NCI-H748 treated with DMSO at 0.1 percent for 48 hours (cell line): ENCODE measurements at regions not wholly inside any gene's neighbourhood (a gene's known extent, or its start where the extent isn't known, plus 50 kb on each side); places are given as distances from the start of the nearest gene placed in this dataset.

Source experiments
- DNase-seq: peaks from one replicate; lab custom pipeline; 2025; lab: John Stamatoyannopoulos, UW

GRCh38 chr5:38753776-38754175, 92.0 kb upstream of the OSMR start:
- no peak for DNase-seq

- no peak for DNase-seq
Observed at GRCh38 chr5:38755181-38755580, 90.6 kb upstream of the OSMR start.

GRCh38 chr5:38756068-38756467, 89.7 kb upstream of the OSMR start:
- no peak for DNase-seq

GRCh38 chr5:38757451-38758245, 88.2 kb upstream of the OSMR start:
- DNase-seq, result no peak

- DNase-seq, result peak; percentile 19
Observed at GRCh38 chr5:38758774-38759600, 86.8 kb upstream of the OSMR start.

GRCh38 chr5:38764937-38765391, 80.8 kb upstream of the OSMR start:
- no peak for DNase-seq

- peak; percentile 59 for DNase-seq
Observed at GRCh38 chr5:38765399-38765861, 80.4 kb upstream of the OSMR start.

GRCh38 chr5:38766151-38766550, 79.7 kb upstream of the OSMR start:
- DNase-seq, result no peak

GRCh38 chr5:38768412-38769211, 77.2 kb upstream of the OSMR start:
- no peak for DNase-seq

- no peak for DNase-seq
Observed at GRCh38 chr5:38772471-38772870, 73.3 kb upstream of the OSMR start.

- DNase-seq, result no peak
Observed at GRCh38 chr5:38775218-38775840, 70.5 kb upstream of the OSMR start.

GRCh38 chr5:38776149-38776896, 69.5 kb upstream of the OSMR start:
- DNase-seq, result no peak

GRCh38 chr5:38777111-38777510, 68.7 kb upstream of the OSMR start:
- DNase-seq, result no peak

GRCh38 chr5:38780316-38780715, 65.5 kb upstream of the OSMR start:
- DNase-seq, result no peak

GRCh38 chr5:38780945-38781344, 64.9 kb upstream of the OSMR start:
- no peak for DNase-seq

- DNase-seq, result no peak
Observed at GRCh38 chr5:38782180-38782835, 63.5 kb upstream of the OSMR start.

GRCh38 chr5:38783011-38783561, 62.7 kb upstream of the OSMR start:
- peak; percentile 94 for DNase-seq

- no peak for DNase-seq
Observed at GRCh38 chr5:38789134-38789533, 56.7 kb upstream of the OSMR start.

- DNase-seq, result no peak
Observed at GRCh38 chr5:38789777-38790176, 56.0 kb upstream of the OSMR start.

- DNase-seq, result no peak
Observed at GRCh38 chr5:38790268-38790667, 55.5 kb upstream of the OSMR start.
